OCI-LY7 (cell line): ENCODE measurements at regions not wholly inside any gene's neighbourhood (a gene's known extent, or its start where the extent isn't known, plus 50 kb on each side); places are given as distances from the start of the nearest gene placed in this dataset.

ENCODE experiments used
- BruUV-seq: library from RNA; stranded (reverse); fragments of 400-500 nt; replicated peaks from 2 replicates; lab custom pipeline; 2021; lab: Mats Ljungman, UMichigan
- CTCF ChIA-PET: fragments of 300-600 bp; sonication (Branson Sonifier 250); formaldehyde crosslinking; loops from one replicate; lab custom pipeline; 2022; ENCODE audit warnings: antibody characterized with exemption; ENCODE audit not compliant: unreplicated experiment; lab: Charles Lee
- POLR2A ChIA-PET: fragments of 300-600 bp; sonication (Branson Sonifier 250); formaldehyde crosslinking; loops from one replicate; lab custom pipeline; 2022; ENCODE audit warnings: antibody characterized with exemption; lab: Charles Lee
- DNase-seq: peaks from one replicate; pipeline ENCODE4 v3.0.0-alpha.2; 2015; ENCODE audit warnings: low spot score
- H2AFZ ChIP-seq: fragments of 200-600 bp; sonication (generic), shearing (Covaris generic); 2 replicates; pipeline ENCODE4 v1.6.1; 2014; ENCODE audit warnings: mild to moderate bottlenecking, antibody characterized with exemption, low read length, moderate library complexity
- H3K27ac ChIP-seq: fragments of 200-600 bp; sonication (generic); 2 replicates; pipeline ENCODE4 v1.5.1; 2014; ENCODE audit warnings: mixed run types, low read depth, mild to moderate bottlenecking, moderate library complexity, low read length, inconsistent platforms; ENCODE audit not compliant: poor library complexity, severe bottlenecking
- H3K36me3 ChIP-seq: fragments of 200-600 bp; sonication (generic); 2 replicates; pipeline ENCODE4 v1.6.1; 2014; ENCODE audit warnings: mild to moderate bottlenecking, antibody characterized with exemption, low read length, moderate library complexity, mixed read lengths; ENCODE audit not compliant: insufficient read depth
- H3K4me1 ChIP-seq: fragments of 200-600 bp; sonication (generic); 2 replicates; pipeline ENCODE4 v1.5.1; 2014; ENCODE audit warnings: mild to moderate bottlenecking, low read length; ENCODE audit not compliant: insufficient read depth, poor library complexity, severe bottlenecking
- H3K4me2 ChIP-seq: fragments of 200-600 bp; sonication (generic); 2 replicates; pipeline ENCODE4 v1.6.1; 2014; ENCODE audit warnings: mild to moderate bottlenecking, low read length
- H3K4me3 ChIP-seq: fragments of 200-600 bp; sonication (generic); 2 replicates; pipeline ENCODE4 v1.5.1; 2014; ENCODE audit warnings: mild to moderate bottlenecking, low read depth, low read length; ENCODE audit not compliant: poor library complexity, severe bottlenecking
- H3K79me2 ChIP-seq: fragments of 200-600 bp; sonication (generic); 2 replicates; pipeline ENCODE4 v1.6.1; 2016; ENCODE audit warnings: low read depth, mild to moderate bottlenecking, low read length, moderate library complexity, mixed read lengths; ENCODE audit not compliant: insufficient read depth
- H3K9me2 ChIP-seq: fragments of 200-600 bp; sonication (generic); 2 replicates; pipeline ENCODE4 v1.6.1; 2016; ENCODE audit warnings: mild to moderate bottlenecking, low read length, mixed read lengths; ENCODE audit not compliant: insufficient read depth
- H3K9me3 ChIP-seq: fragments of 200-600 bp; sonication (generic); 2 replicates; pipeline ENCODE4 v1.6.1; 2014; ENCODE audit warnings: mild to moderate bottlenecking, mixed run types, low read length, mixed read lengths
- H4K20me1 ChIP-seq: fragments of 200-600 bp; sonication (generic); 2 replicates; pipeline ENCODE4 v1.6.1; 2014; ENCODE audit warnings: mild to moderate bottlenecking, antibody characterized with exemption, low read length, moderate library complexity, mixed read lengths; ENCODE audit not compliant: insufficient read depth
- EZH2phosphoT487 ChIP-seq: fragments of 200-600 bp; sonication (generic); IDR thresholded peaks from 2 replicates; pipeline ENCODE4 v1.6.1; 2018; ENCODE audit warnings: low read depth, borderline replicate concordance, mild to moderate bottlenecking, mixed run types, antibody characterized with exemption, low read length, moderate library complexity, mixed read lengths
- intact Hi-C: fragments of 100-400 bp; cut with micrococcal nuclease; formaldehyde crosslinking; loops from one replicate; pipeline ENCODE4 v1.10.0; 2022; ENCODE audit not compliant: unreplicated experiment
- TF ChIP-seq, protein P1 (sequence below): fragments of 200-600 bp; sonication (generic); conservative IDR thresholded peaks from 2 replicates; pipeline ENCODE4 v1.5.1; 2014; ENCODE audit warnings: mild to moderate bottlenecking, antibody characterized with exemption, low read length, moderate library complexity, mixed read lengths

DNA sequence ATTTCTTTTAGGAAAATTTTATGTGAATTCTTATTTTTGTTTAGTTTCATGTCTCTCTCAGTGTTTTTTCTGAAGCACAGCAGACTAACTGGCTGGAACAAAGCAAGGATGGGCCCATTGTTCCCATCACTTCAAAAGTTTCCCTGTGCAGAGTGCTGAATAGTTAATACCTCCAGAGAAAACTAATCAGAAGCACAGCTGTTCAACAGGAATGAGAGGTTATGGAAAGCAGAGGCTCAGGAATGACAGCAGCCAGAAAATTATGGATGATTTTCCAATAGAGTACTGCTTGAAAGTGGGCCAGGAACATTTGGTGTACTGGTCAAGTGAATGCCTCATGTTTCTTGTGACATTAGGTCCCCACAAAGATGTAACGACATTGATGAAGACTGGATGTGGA, 173.0 kb upstream of the TARS1 start:
- POLR2A ChIA-PET = no interaction called here
- intact Hi-C loops = no loop called here
- Histone ChIP-seq H3K4me3 (no peak overlapping the region), H3K79me2 (no peaks in the 10 kb centered on the region), H3K9me3 (peaks cover 9% of the 10 kb centered on the region; the same call in 1 of the 2 replicates), H4K20me1 (no peaks in the 10 kb centered on the region), H2AFZ (peak overlapping the region; percentile 59; the same call in 1 of the 2 replicates), H3K4me1 (no peaks in the 10 kb centered on the region), H3K9me2 (no peaks in the 10 kb centered on the region), H3K27ac (no peak overlapping the region), H3K36me3 (no peaks in the 10 kb centered on the region), H3K4me2 (no peak overlapping the region)
- DNase-seq = no peak
- no TSS peak for BruUV-seq
- CTCF ChIA-PET = no interaction called here
- TF ChIP-seq EZH2phosphoT487 = no peak
- TF ChIP-seq, protein P1, sequence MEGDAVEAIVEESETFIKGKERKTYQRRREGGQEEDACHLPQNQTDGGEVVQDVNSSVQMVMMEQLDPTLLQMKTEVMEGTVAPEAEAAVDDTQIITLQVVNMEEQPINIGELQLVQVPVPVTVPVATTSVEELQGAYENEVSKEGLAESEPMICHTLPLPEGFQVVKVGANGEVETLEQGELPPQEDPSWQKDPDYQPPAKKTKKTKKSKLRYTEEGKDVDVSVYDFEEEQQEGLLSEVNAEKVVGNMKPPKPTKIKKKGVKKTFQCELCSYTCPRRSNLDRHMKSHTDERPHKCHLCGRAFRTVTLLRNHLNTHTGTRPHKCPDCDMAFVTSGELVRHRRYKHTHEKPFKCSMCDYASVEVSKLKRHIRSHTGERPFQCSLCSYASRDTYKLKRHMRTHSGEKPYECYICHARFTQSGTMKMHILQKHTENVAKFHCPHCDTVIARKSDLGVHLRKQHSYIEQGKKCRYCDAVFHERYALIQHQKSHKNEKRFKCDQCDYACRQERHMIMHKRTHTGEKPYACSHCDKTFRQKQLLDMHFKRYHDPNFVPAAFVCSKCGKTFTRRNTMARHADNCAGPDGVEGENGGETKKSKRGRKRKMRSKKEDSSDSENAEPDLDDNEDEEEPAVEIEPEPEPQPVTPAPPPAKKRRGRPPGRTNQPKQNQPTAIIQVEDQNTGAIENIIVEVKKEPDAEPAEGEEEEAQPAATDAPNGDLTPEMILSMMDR = no peak

DNA sequence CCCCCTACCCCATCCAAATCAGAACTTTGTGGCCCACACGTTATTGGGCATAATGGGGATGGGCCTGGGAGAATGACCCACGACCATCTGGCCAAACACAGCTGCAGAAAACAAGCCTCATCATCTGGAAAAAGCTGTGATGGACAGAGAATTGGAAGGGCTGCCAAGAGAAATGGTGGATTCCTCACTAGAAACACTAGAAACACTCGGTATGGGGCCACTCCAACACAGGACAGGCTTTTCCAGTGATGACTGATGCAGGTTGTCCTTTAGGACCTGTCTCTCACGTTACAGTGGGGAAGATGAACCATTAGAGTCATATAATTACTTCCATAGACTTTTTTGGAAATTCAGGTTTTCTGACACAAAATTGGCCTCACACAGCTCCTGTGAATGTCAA, 172.4 kb upstream of the TARS1 start:
- BruUV-seq = no TSS peak
- intact Hi-C loops = no loop called here

GRCh38 chr5:33270671-33271070, 170.1 kb upstream of the TARS1 start:
- no peak for DNase-seq
- Histone ChIP-seq H3K36me3 (no peaks in the 10 kb centered on the region), H3K79me2 (no peaks in the 10 kb centered on the region), H2AFZ (no peak overlapping the region), H3K9me3 (no peaks in the 10 kb centered on the region), H3K27ac (no peak overlapping the region), H3K4me2 (no peak overlapping the region), H3K4me3 (no peak overlapping the region), H4K20me1 (no peaks in the 10 kb centered on the region), H3K4me1 (no peaks in the 10 kb centered on the region), H3K9me2 (no peaks in the 10 kb centered on the region)
- TF ChIP-seq, protein P1 = no peak
- no peak for TF ChIP-seq EZH2phosphoT487
- intact Hi-C loops = no loop called here
- ChIA-PET POLR2A (interaction anchor here (0.5 kb wide), 1 partner anchor 117 kb away, joined by 4 read pairs; no protein-coding TSS in a partner anchor), CTCF (no interaction called here)
- BruUV-seq = no TSS peak

More for the DNA sequence above, 172.4 kb upstream of the TARS1 start:
- Histone ChIP-seq H3K9me3 (peaks cover 9% of the 10 kb centered on the region; the same call in 1 of the 2 replicates), H3K4me3 (no peak overlapping the region), H4K20me1 (no peaks in the 10 kb centered on the region), H3K27ac (no peak overlapping the region), H3K36me3 (no peaks in the 10 kb centered on the region), H3K79me2 (no peaks in the 10 kb centered on the region), H3K9me2 (no peaks in the 10 kb centered on the region), H2AFZ (peak overlapping the region; percentile 59), H3K4me2 (no peak overlapping the region), H3K4me1 (no peaks in the 10 kb centered on the region)
- CTCF ChIA-PET = no interaction called here
- DNase-seq = no peak
- TF ChIP-seq EZH2phosphoT487 = no peak
- TF ChIP-seq, protein P1 = no peak
- POLR2A ChIA-PET = no interaction called here
